IMR-90 (cell line): ENCODE measurements at regions not wholly inside any gene's neighbourhood (a gene's known extent, or its start where the extent isn't known, plus 50 kb on each side); places are given as distances from the start of the nearest gene placed in this dataset.

ENCODE experiments used
- ATAC-seq: fragments of 200-7000 bp; cut with Tn5 transposase; 2 replicates; pipeline ENCODE4 v1.9.1; 2020; ENCODE audit warnings: low read depth, mild to moderate bottlenecking, moderate library complexity
- BruUV-seq: library from RNA; stranded (reverse); fragments of 400-500 nt; replicated peaks from 2 replicates; lab custom pipeline; 2021; lab: Mats Ljungman, UMichigan
- CTCF ChIA-PET: fragments of 300-600 bp; formaldehyde crosslinking; extraction: SDS; loops from one replicate; lab custom pipeline; 2021; ENCODE audit warnings: antibody characterized with exemption; lab: Yijun Ruan, JAX
- POLR2A ChIA-PET: fragments of 300-600 bp; sonication (Branson Sonifier 250); formaldehyde crosslinking; loops from one replicate; lab custom pipeline; 2022; ENCODE audit warnings: antibody characterized with exemption; ENCODE audit not compliant: unreplicated experiment; lab: Charles Lee
- DNase-seq: peaks from one replicate; pipeline ENCODE4 v3.0.0; 2013
- H2AFZ ChIP-seq: replicated peaks from 2 replicates; pipeline ENCODE3; 2013; ENCODE audit warnings: low read length, mild to moderate bottlenecking; ENCODE audit not compliant: poor library complexity
- H2AK5ac ChIP-seq: 2 replicates; pipeline ENCODE4 v1.6.1; 2013; ENCODE audit warnings: low read depth, low read length, inconsistent platforms
- H2AK9ac ChIP-seq: replicated peaks from 2 replicates; pipeline ENCODE3; 2013; ENCODE audit warnings: mild to moderate bottlenecking, low read depth, low read length, moderate library complexity; ENCODE audit not compliant: poor library complexity
- H2BK120ac ChIP-seq: 2 replicates; pipeline ENCODE4 v1.6.1; 2013; ENCODE audit warnings: low read depth, low read length, inconsistent platforms
- H2BK15ac ChIP-seq: 3 replicates; pipeline ENCODE4 v1.6.1; 2013; ENCODE audit warnings: low read depth, low read length, inconsistent platforms
- H2BK20ac ChIP-seq: 2 replicates; pipeline ENCODE4 v1.6.1; 2013; ENCODE audit warnings: low read depth, mild to moderate bottlenecking, inconsistent platforms, low read length, moderate library complexity
- H2BK5ac ChIP-seq: 2 replicates; pipeline ENCODE4 v1.6.1; 2013; ENCODE audit warnings: mild to moderate bottlenecking, low read depth, low read length, inconsistent platforms; ENCODE audit not compliant: poor library complexity, severe bottlenecking
- H3K14ac ChIP-seq: replicated peaks from 2 replicates; pipeline ENCODE4 v1.6.1; 2013; ENCODE audit warnings: low read depth, low read length, inconsistent platforms
- H3K18ac ChIP-seq: 2 replicates; pipeline ENCODE4 v1.6.1; 2013; ENCODE audit warnings: low read depth, low read length, control low read depth
- H3K23ac ChIP-seq: 2 replicates; pipeline ENCODE4 v1.6.1; 2013; ENCODE audit warnings: low read depth, low read length, inconsistent platforms
- H3K27ac ChIP-seq: 2 replicates; pipeline ENCODE4 v1.5.1; 2013; ENCODE audit warnings: mild to moderate bottlenecking, control low read depth, low read length; ENCODE audit not compliant: insufficient read depth
- H3K27me3 ChIP-seq: 2 replicates; pipeline ENCODE4 v1.6.1; 2013; ENCODE audit warnings: low read length; ENCODE audit not compliant: control insufficient read depth, insufficient read depth
- H3K36me3 ChIP-seq: 2 replicates; pipeline ENCODE4 v1.6.1; 2013; ENCODE audit warnings: low read length, mixed read lengths; ENCODE audit not compliant: control insufficient read depth, insufficient read depth
- H3K4ac ChIP-seq: 2 replicates; pipeline ENCODE4 v1.6.1; 2013; ENCODE audit warnings: low read depth, low read length, inconsistent platforms
- H3K4me1 ChIP-seq: 2 replicates; pipeline ENCODE4 v1.6.1; 2013; ENCODE audit warnings: low read length, mixed read lengths; ENCODE audit not compliant: control insufficient read depth, insufficient read depth
- H3K4me2 ChIP-seq: 2 replicates; pipeline ENCODE4 v1.6.1; 2013; ENCODE audit warnings: low read depth, mild to moderate bottlenecking, control low read depth, low read length, moderate library complexity
- H3K4me3 ChIP-seq: 2 replicates; pipeline ENCODE4 v1.5.1; 2013; ENCODE audit warnings: low read depth, mild to moderate bottlenecking, control low read depth, low read length, moderate library complexity; ENCODE audit not compliant: insufficient read depth
- H3K56ac ChIP-seq: 2 replicates; pipeline ENCODE4 v1.6.1; 2013; ENCODE audit warnings: low read length, inconsistent platforms; ENCODE audit not compliant: insufficient read depth; ENCODE audit errors: extremely low read depth
- H3K79me1 ChIP-seq, 2 experiments: 2 replicates each; pipeline ENCODE4 v1.6.1; 2013; ENCODE audit warnings: low read length in 2 of 2, inconsistent platforms in 1 of 2, low read depth in 1 of 2
- H3K9ac ChIP-seq: 2 replicates; pipeline ENCODE4 v1.6.1; 2013; ENCODE audit warnings: low read depth, low read length, control low read depth
- H3K9me1 ChIP-seq: 2 replicates; pipeline ENCODE4 v1.6.1; 2013; ENCODE audit warnings: low read length, inconsistent platforms; ENCODE audit not compliant: insufficient read depth
- H3K9me3 ChIP-seq: 2 replicates; pipeline ENCODE4 v1.6.1; 2013; ENCODE audit warnings: low read length; ENCODE audit not compliant: control insufficient read depth, insufficient read depth
- H4K20me1 ChIP-seq: 2 replicates; pipeline ENCODE4 v1.6.1; 2013; ENCODE audit warnings: low read length, inconsistent platforms; ENCODE audit not compliant: insufficient read depth
- H4K5ac ChIP-seq: 2 replicates; pipeline ENCODE4 v1.6.1; 2013; ENCODE audit warnings: mild to moderate bottlenecking, low read depth, low read length, control low read depth
- H4K8ac ChIP-seq, 2 experiments: 2 replicates each; pipeline ENCODE4 v1.6.1; 2013; ENCODE audit warnings: low read depth in 2 of 2, low read length in 2 of 2, control low read depth in 1 of 2, inconsistent platforms in 1 of 2
- H4K91ac ChIP-seq: 2 replicates; pipeline ENCODE4 v1.6.1; 2013; ENCODE audit warnings: low read depth, low read length, inconsistent platforms; ENCODE audit not compliant: insufficient read depth
- FOS ChIP-seq: fragments of 150-350 bp; IDR thresholded peaks from 2 replicates; pipeline ENCODE4 v1.6.1; 2016; ENCODE audit warnings: low read depth, low read length
- RCOR1 ChIP-seq: IDR thresholded peaks from 2 replicates; pipeline ENCODE4 v1.6.1; 2012; ENCODE audit warnings: mild to moderate bottlenecking, low read length, improper control_type of control experiment; ENCODE audit not compliant: insufficient replicate concordance
- RFX5 ChIP-seq: IDR thresholded peaks from 2 replicates; pipeline ENCODE4 v1.8.0; 2012; ENCODE audit warnings: low read depth, mild to moderate bottlenecking, low read length, moderate library complexity
- WGBS, 2 experiments: methylation state at CpG; one replicate each; pipeline versions ENCODE4 v1.1.5 to v1.1.7; 2013; ENCODE audit warnings: missing lambda C conversion rate in 2 of 2; ENCODE audit not compliant: insufficient read length in 1 of 2; ENCODE audit errors: extremely low coverage in 2 of 2; 5-methylcytosine and 5-hydroxymethylcytosine counted together
- dilution Hi-C: fragments of 300-500 bp; cut with HindIII; formaldehyde crosslinking; loops from one replicate; pipeline ENCODE4 v1.14.3; 2018; ENCODE audit warnings: low sequenced_read_pairs; ENCODE audit not compliant: unreplicated experiment
- in situ Hi-C: fragments of 300-500 bp; cut with MboI; formaldehyde crosslinking; loops from 3 replicates; pipeline ENCODE4 v1.14.3; 2019; ENCODE audit warnings: low sequenced_read_pairs, inconsistent platforms, mixed read lengths
- intact Hi-C: fragments of 100-400 bp; cut with micrococcal nuclease; formaldehyde crosslinking; loops from 2 replicates; pipeline ENCODE4 v1.10.0; 2022
- TF ChIP-seq, protein P1 (sequence below): fragments of 150-350 bp; IDR thresholded peaks from 2 replicates; pipeline ENCODE4 v1.6.1; 2017; ENCODE audit warnings: mild to moderate bottlenecking, antibody characterized with exemption, low read length, low read depth

GRCh38 chr1:38444770-38445442, 398.3 kb upstream of the POU3F1 start:
- no peak overlapping the region for H2AK5ac ChIP-seq
- ATAC-seq, result no peak

More at GRCh38 chr1:38444770-38445442, 398.3 kb upstream of the POU3F1 start:
- in situ Hi-C loops, result no loop called here
- Histone ChIP-seq H3K56ac (no peak overlapping the region), H3K9me1 (no peaks in the 10 kb centered on the region), H2BK120ac (no peak overlapping the region), H2BK15ac (no peak overlapping the region), H3K79me1 (no peaks in the 10 kb centered on the region), H3K4me1 (no peaks in the 10 kb centered on the region), H4K20me1 (no peaks in the 10 kb centered on the region), H2BK20ac (no peak overlapping the region), H3K4ac (no peak overlapping the region), H3K27ac (no peak overlapping the region), H3K9me3 (no peaks in the 10 kb centered on the region), H3K18ac (no peak overlapping the region), H3K9ac (no peak overlapping the region), H4K8ac (no peak overlapping the region), H2BK5ac (no peak overlapping the region), H3K4me3 (no peak overlapping the region), H2AK9ac (no peak overlapping the region), H4K91ac (no peak overlapping the region), H3K36me3 (no peaks in the 10 kb centered on the region), H3K4me2 (peak overlapping the region; percentile 35; the same call in 1 of the 2 replicates), H2AFZ (no peak overlapping the region), H3K23ac (no peak overlapping the region), H3K27me3 (no peaks in the 10 kb centered on the region; the same call in 1 of the 2 replicates), H3K14ac (no peak overlapping the region), H4K5ac (no peak overlapping the region)
- ChIA-PET CTCF (no interaction called here), POLR2A (no interaction called here)
- TF ChIP-seq RCOR1 (no peak), RFX5 (no peak), FOS (no peak)
- TF ChIP-seq, protein P1, sequence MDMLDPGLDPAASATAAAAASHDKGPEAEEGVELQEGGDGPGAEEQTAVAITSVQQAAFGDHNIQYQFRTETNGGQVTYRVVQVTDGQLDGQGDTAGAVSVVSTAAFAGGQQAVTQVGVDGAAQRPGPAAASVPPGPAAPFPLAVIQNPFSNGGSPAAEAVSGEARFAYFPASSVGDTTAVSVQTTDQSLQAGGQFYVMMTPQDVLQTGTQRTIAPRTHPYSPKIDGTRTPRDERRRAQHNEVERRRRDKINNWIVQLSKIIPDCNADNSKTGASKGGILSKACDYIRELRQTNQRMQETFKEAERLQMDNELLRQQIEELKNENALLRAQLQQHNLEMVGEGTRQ, result no peak
- dilution Hi-C loops, result no loop called here
- no peak for DNase-seq
- 11% methylated on average over 8 of the region's 16 CpGs; no CpG with 5 or more reads in 1 of the 2 experiments for whole genome bisulfite sequencing, 2 experiments
- no TSS peak for BruUV-seq
- intact Hi-C loops, result no loop called here
